HG02678 (cell line): ENCODE measurements at regions not wholly inside any gene's neighbourhood (a gene's known extent, or its start where the extent isn't known, plus 50 kb on each side); places are given as distances from the start of the nearest gene placed in this dataset.
A peak's percentile ranks its signal among the peaks of the same experiment; 100 is the strongest.

ENCODE experiments used
- ATAC-seq: cut with Tn5 transposase; IDR thresholded peaks from one replicate; pipeline ENCODE4 v1.9.1; 2021; ENCODE audit warnings: mild to moderate bottlenecking, moderate library complexity; ENCODE audit not compliant: unreplicated experiment

- no peak for ATAC-seq
Observed at GRCh38 chr5:148708854-148709253, 54.5 kb upstream of the HTR4 start.

- ATAC-seq = no peak
Observed at GRCh38 chr5:148711961-148712360, 57.6 kb upstream of the HTR4 start.

DNA sequence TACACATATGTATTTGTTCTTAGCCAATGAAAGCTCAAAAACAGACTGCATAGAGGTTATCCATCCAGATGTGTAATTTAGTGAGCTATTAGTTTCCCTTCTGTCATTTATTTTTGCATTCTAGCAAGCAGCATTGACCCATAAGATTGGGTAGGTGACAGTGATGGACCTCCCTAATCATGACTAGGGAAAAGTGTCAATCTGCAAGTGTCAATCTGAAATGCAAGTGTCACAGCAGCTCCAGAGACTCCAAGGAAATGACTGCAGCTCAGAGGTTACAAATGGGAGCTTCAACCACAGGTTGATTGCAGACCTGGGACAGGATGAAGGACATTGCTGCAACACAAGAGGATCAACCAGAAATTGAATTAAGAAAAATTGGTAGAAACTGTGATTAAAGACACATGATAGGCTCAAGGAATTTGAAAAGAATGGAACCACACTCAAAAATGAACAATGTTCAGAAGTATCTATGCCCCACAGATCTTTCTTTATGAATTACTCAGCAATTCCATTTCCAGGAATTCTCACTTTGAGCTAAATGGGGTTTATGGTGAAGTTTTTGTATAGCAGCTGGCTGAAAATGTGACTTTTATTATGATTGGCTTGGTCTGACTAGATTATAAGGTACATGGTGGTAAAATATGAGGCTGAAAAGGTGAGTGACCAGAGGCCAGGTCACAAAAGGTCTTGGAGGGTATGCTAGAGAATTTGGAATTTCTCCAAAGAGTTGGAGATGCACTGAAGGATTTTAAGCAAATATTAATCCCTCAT lies 59.6 kb upstream of the HTR4 start:
- no peak for ATAC-seq

- ATAC-seq = no peak
Observed at GRCh38 chr5:148716716-148717115, 62.4 kb upstream of the HTR4 start.

DNA sequence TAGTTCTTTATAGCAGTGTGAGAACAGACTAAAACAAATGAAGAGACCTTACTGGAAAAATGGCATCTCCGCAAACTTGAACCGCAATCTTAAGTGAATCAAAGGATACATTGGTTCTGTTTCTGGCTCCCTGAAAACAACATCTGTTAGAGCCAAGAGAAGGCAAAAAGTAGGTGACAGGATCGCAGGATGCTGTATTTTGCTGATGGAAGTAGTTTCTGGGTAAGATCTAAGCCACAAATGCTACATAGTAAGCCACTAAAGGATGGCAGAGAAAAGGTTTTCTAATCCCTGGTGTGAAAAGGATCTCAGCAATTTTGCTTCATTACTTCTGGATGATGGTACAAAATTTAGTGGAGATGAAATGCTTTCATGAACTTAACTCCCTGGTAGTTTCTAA lies 63.3 kb upstream of the HTR4 start:
- ATAC-seq = no peak

DNA sequence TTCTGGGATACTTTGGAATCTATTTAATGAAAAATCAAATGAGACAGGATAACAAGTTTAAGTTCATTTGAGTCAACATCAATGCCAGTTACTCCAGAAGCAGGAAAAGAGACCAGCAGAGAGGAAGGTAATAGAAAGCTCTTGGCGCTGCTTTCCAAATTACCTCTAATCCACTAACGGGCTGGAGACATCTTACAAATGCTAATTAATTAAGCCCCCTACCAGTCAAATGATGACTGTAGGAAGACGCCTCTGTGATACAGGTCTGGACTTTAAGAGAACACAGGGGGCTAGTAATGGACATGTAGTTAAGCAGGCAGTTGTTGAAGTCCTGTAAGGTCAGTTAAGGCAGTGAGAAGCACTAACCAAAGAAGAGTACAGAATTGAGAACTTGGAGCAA lies 65.3 kb upstream of the HTR4 start:
- no peak for ATAC-seq

DNA sequence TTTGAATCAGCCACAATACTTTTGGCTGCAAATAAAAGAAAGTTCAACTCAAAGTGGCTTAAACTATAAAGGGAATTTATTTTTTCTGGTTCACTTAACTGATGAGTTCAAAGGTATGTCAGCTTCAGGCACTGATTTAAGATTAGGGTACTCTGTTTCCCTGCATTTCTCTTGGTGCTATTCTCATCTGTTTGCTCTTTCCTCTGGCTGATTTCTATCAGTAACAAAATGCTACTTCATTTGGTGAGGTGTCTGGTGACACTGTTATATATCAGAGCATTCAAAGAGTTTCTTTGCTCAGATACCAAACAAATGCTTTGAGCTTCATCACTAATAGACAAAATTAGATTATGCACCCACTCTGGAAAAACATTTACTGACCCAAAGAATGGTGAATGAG lies 65.9 kb upstream of the HTR4 start:
- no peak for ATAC-seq

DNA sequence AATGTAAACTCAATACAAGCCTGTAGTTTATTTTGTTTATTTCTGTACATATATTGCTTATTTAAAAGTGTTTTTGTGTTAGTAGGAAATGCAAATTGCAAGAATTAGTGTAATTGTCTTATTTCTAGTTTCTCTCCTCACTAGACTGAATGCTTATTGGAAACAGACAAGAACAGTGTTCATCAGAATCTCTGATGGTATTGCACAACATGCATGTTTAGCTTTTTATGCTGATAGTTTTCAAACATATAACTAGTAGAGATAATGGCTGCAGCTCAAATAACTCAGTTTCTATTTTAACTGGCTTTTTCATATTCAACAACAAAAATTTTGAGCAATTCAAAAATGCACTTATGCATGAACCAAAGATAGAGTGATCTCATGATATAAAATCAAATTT lies 68.8 kb upstream of the HTR4 start:
- ATAC-seq = no peak

GRCh38 chr5:148725675-148726074 lies 71.3 kb upstream of the HTR4 start:
- no peak for ATAC-seq

GRCh38 chr5:148729182-148729581 lies 74.9 kb upstream of the HTR4 start:
- no peak for ATAC-seq

DNA sequence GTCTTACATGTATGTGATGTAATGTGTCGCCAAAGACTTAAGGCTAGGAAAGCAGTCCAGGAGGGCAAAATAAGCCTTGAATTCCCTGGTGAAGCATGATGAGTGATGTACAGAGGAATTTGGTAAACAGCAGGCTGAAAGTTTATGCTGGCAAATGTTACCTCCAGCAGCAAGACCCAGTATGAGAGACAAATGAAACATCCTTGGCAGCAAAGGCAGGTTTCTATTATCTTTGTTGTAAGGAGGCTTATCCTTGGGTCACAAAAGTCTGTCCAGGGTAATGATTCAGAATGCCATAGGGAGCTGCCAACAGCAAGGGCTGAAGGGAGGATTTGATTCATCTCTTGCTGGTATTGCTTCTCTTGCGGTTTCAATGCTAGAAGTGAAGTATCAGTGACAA lies 75.9 kb upstream of the HTR4 start:
- no peak for ATAC-seq

DNA sequence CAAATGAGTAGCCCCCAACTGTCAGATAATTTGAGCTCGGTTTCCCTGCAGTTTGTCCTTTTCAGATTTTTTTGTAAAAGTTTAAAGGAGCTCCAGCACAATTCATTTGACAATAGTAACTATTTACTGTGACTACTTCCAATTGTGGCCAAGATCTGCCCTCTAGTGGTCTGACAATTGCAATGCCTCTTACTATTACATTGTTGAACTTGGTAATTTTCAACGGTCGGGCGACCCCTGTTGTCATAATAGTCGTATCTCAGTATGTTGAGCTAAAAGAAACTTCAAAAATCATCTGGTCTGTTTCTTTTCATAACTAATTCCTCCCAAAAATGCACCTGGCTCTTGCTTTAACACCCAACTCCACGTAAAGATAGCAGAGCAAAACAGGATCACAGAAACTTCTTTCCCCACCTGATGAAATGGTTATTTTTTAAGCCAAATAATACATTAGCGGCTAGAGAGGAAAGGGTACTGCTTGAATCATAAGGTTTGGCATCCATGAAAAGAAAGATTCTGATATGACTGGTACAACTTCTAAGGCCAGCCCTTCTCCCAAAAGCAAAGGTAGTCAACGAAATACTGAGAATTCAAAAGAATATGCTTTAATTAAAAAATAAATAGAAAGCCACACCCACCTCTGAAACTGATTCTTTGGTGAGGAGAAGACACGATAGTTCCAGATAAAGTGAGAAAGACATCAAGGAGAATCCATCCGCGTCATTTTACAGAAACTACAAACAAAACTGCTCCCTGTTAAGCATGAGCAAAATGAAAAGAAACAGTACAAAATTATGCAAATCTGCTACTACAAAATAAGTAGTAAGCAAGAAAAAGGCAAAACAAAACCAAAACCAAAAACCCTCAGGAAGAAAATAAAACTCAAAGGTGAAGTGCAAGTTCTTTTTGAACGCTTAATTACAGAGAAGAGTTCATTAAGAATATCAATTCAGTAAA lies 76.9 kb upstream of the HTR4 start:
- ATAC-seq = peak; percentile 96

DNA sequence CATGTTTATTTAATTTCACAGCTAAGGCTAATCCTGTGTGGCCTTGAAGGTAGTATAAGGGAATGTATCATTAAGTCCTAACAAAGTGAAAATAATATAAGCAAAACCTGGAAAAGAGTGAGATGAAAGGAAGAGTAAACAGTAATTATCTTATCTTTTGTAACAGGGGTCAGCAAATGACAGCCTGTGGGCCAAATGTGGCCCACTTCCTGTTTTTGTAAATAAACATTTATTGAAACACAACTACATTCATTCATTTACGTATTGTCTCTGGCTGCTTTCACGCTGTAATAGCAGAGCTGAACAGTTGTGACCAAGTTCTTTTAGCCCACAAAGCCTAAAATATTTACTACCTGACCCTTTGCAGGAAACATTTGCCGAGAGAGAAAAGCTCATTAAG lies 78.4 kb upstream of the HTR4 start:
- no peak for ATAC-seq

DNA sequence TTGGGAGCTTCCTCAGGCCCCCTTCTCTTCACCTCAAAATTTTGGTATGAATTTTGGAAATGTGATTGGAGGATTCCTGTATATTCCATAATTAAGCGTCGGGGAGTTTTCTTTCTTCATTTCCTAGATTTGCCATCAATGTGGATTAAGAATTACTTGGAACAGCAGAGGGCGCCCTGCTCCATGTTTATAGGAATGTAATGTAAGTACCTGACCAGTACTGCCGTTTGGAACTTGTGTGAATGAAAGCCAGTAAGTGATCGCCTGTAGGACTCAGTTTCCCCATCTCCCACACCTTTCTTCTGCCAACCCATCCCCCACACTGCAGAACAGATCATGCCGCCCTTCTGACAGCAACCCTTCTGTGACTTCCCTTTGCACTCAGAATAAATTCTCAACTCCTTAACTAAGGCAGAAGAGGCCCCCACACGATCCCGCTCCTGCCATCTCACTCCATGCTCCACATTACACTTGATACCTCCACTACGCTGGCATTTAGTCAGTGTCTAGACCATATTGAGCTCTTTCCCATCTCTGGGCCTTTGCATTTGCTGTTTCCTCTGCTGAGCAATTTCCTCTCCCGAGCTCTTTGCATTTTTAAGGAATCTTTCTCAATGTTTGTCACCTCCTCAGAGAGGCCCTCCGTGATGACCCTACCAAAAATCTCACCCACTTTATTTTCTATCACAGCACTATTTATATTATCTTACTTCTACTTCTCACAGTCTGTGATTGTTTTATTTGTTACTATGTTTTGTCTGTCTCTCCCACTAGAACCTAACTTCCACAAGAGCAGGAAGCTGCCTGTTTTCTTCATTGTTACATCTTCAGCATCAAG lies 79.5 kb upstream of the HTR4 start:
- ATAC-seq = peak; percentile 37

GRCh38 chr5:148734518-148734917 lies 80.2 kb upstream of the HTR4 start:
- ATAC-seq = no peak

- no peak for ATAC-seq
Observed at GRCh38 chr5:148735301-148735835, 81.0 kb upstream of the HTR4 start.

DNA sequence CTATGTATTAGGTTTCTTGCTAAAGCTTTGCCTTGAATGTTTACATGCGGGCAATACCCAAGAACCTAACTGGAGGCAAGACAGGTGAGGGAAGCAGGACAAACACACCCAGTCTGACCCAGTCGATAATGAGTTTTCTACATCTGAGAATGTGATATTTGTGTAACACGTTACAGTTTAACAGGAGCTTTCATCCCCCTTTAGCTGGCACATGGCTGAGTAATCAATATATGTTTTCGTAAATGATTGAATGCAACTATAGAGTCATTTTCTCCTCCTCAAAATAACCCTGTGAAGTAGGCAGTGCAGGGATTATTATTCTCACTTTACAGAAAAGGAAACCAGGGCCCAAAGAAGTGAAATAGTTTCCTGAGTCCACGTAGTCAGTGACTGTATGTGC lies 84.7 kb upstream of the HTR4 start:
- ATAC-seq = no peak

- no peak for ATAC-seq
Observed at GRCh38 chr5:148739524-148739923, 85.2 kb upstream of the HTR4 start.

DNA sequence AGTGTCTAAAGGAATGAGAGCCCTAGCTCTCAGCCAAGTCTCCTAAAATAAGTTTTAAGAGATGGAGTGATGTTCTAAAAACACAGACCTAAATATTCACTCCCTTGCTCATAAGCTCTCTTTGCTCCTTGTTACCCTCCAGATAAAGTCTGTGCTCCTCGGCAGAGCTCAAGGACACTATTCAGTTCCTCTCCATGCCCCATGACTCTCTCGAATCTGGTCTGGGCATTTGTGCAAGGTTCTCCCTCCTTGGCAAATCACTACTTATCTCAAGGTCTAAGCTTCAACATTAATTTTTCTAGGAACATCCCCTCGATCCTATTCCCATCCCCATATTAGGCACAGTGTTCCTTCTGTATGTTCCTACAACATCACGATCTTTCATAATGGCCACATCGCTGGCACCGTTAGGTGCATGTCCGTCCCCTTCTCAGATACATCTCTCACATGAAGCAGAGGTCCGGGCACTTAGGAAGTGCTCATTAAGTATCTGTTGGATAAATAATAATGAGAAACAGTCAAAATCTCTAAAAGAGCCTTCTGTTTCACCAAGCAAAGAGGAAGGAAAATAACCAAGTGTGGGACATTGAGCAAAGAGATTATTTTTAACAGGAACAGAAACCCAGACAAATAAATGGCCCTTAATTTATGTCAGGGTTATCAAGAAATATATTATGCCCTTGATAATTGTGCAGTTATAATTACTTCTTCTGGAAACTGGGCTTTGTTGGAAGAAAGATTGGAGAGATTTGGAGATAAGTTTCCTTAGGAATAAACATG lies 85.9 kb upstream of the HTR4 start:
- no peak for ATAC-seq
